ENCODE measurements at regions not wholly inside any gene's neighbourhood (a gene's known extent, or its start where the extent isn't known, plus 50 kb on each side); places are given as distances from the start of the nearest gene placed in this dataset.

DNA sequence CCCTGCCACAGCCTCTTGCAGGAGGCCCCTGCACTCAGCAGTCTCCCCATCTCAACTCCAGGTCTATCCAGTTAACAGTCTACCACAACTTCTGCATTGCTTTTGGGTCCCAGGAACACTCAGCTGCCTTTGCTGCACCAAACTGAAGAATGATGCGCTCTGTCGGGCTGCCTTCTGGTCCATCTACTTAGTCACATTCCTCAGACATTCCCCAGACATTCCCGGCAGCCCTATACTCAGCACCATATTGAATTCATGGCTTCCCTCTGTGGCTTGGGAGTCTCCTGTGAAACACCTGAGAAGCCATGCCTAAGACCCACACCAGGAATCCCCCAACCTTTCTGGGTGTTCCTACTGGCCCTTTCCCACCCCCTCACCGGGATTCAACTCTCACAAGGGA lies 99.6 kb upstream of the COL21A1 start:
- Histone ChIP-seq H3K4me3 (no peak overlapping the region), H3K9me3 (no peaks in the 10 kb centered on the region), H3K27me3 (no peaks in the 10 kb centered on the region), H3K36me3 (ENCODE audit: low read depth, missing control alignments) (no peaks in the 10 kb centered on the region), H3K4me1 (no peaks in the 10 kb centered on the region), H3K27ac (no peak overlapping the region)
- WGBS, 2 donors, result 99 to 100% methylated on average over 4 of the region's 4 CpGs
- TF ChIP-seq POLR2A (IDR thresholded peaks at IDR 0.05) (no peak), CTCF (IDR thresholded peaks at IDR 0.05) (no peak)
- DNase-seq, result no peak
- intact Hi-C loops (cut with DNase I; ENCODE audit: low total_unique reads), result no loop called here

- no peak for DNase-seq
- Histone ChIP-seq H3K9me3 (no peaks in the 10 kb centered on the region), H3K36me3 (ENCODE audit: low read depth, missing control alignments) (no peaks in the 10 kb centered on the region), H3K4me3 (no peak overlapping the region), H3K27me3 (no peaks in the 10 kb centered on the region), H3K4me1 (no peaks in the 10 kb centered on the region), H3K27ac (no peak overlapping the region)
- no peak for TF ChIP-seq POLR2A (IDR thresholded peaks at IDR 0.05)
- TF ChIP-seq CTCF (IDR thresholded peaks at IDR 0.05), result no peak
- intact Hi-C loops (cut with DNase I; ENCODE audit: low total_unique reads), result no loop called here
- WGBS, 2 donors, result 86 to 92% methylated on average over 6 of the region's 6 CpGs
Measured at GRCh38 chr6:56345376-56345995, 98.1 kb upstream of the COL21A1 start.

DNA sequence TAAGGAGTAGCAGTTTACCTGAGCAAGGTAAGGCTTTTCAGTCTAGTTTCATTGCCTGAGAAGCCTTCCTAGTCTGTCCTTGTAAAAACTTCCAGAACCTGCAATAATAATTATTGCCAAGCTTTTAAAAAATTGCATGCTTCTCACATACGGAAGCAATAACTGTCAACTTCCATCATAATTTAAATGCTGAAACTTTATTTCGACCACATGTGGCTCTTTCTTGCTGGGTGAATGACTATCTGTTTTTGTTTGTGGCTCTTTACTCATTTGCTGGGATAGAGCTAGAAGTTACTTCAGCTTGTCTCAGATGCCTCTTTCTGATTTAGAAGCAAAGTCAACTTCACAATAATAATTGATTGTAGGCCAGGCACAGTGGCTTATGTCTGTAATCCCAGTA lies 95.9 kb upstream of the COL21A1 start:
- no peaks in the 10 kb centered on the region for H3K9me3 ChIP-seq
- no peak for DNase-seq
- intact Hi-C loops (cut with DNase I; ENCODE audit: low total_unique reads), result no loop called here
- TF ChIP-seq POLR2A (IDR thresholded peaks at IDR 0.05) (no peak), CTCF (IDR thresholded peaks at IDR 0.05) (no peak)
- no peaks in the 10 kb centered on the region for H3K36me3 ChIP-seq (ENCODE audit: low read depth, missing control alignments)
- WGBS, 2 donors, result 85 to 86% methylated on average over 2 of the region's 2 CpGs
- no peaks in the 10 kb centered on the region for H3K27me3 ChIP-seq
- no peaks in the 10 kb centered on the region for H3K4me1 ChIP-seq
- no peak overlapping the region for H3K4me3 ChIP-seq
- H3K27ac ChIP-seq, result no peak overlapping the region

- no peaks in the 10 kb centered on the region for H3K36me3 ChIP-seq (ENCODE audit: low read depth, missing control alignments)
- no peak for DNase-seq
- no peaks in the 10 kb centered on the region for H3K9me3 ChIP-seq
- H3K4me3 ChIP-seq, result no peak overlapping the region
- no peaks in the 10 kb centered on the region for H3K4me1 ChIP-seq
- H3K27ac ChIP-seq, result no peak overlapping the region
- H3K27me3 ChIP-seq, result no peaks in the 10 kb centered on the region
- intact Hi-C loops (cut with DNase I; ENCODE audit: low total_unique reads), result no loop called here
- 64 to 65% methylated on average over 3 of the region's 3 CpGs for WGBS, 2 donors
- TF ChIP-seq POLR2A (IDR thresholded peaks at IDR 0.05) (no peak), CTCF (IDR thresholded peaks at IDR 0.05) (no peak)
Measured at GRCh38 chr6:56339524-56339923, 92.1 kb upstream of the COL21A1 start.

DNA sequence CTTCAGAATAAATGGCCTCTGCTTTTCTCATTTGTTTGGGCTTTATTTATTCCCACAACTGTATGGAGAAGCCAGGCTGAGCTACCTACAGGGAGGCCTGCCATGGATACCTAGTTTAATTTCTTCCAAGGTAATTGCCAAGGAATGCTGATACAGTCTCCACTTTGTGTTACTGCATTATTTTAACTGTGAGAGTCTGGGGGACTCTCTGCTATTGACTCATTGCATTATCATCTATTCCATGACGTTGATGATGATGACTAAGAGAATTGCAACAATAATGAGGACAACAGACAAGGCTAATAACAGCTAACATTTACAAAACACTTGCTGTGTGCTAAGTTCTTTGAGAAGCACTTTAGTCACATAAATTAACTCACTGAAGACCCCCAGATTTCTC lies 88.3 kb upstream of the COL21A1 start:
- H3K4me3 ChIP-seq, result no peak overlapping the region
- H3K9me3 ChIP-seq, result no peaks in the 10 kb centered on the region
- H3K27ac ChIP-seq, result no peak overlapping the region
- H3K27me3 ChIP-seq, result no peaks in the 10 kb centered on the region
- intact Hi-C loops (cut with DNase I; ENCODE audit: low total_unique reads), result no loop called here
- DNase-seq, result no peak
- H3K36me3 ChIP-seq (ENCODE audit: low read depth, missing control alignments), result no peaks in the 10 kb centered on the region
- no peaks in the 10 kb centered on the region for H3K4me1 ChIP-seq
- no peak for TF ChIP-seq POLR2A (IDR thresholded peaks at IDR 0.05)
- TF ChIP-seq CTCF (IDR thresholded peaks at IDR 0.05), result no peak
- WGBS, 2 donors, result 62 to 84% methylated on average over 1 of the region's 1 CpG
